Neuronal stem cell (in vitro differentiated cells): ENCODE measurements at regions not wholly inside any gene's neighbourhood (a gene's known extent, or its start where the extent isn't known, plus 50 kb on each side); places are given as distances from the start of the nearest gene placed in this dataset.

ENCODE experiments used
- DNase-seq: peaks from one replicate; pipeline ENCODE4 v3.0.0-alpha.2; 2013; ENCODE audit warnings: low spot score
- H2AFZ ChIP-seq: one replicate; pipeline ENCODE4 v1.6.1; 2013; ENCODE audit warnings: mild to moderate bottlenecking, low read length, inconsistent platforms
- H2AK5ac ChIP-seq: 2 replicates; pipeline ENCODE4 v1.6.1; 2013; ENCODE audit warnings: low read depth, mild to moderate bottlenecking, inconsistent platforms, low read length, moderate library complexity, mixed read lengths
- H2BK120ac ChIP-seq: 2 replicates; pipeline ENCODE4 v1.6.1; 2013; ENCODE audit warnings: low read depth, mild to moderate bottlenecking, inconsistent platforms, low read length, moderate library complexity, mixed read lengths
- H2BK12ac ChIP-seq: one replicate; pipeline ENCODE4 v1.6.1; 2013; ENCODE audit warnings: low read length, inconsistent platforms
- H2BK15ac ChIP-seq: 2 replicates; pipeline ENCODE4 v1.6.1; 2013; ENCODE audit warnings: mild to moderate bottlenecking, low read length, inconsistent platforms, mixed read lengths
- H2BK5ac ChIP-seq: one replicate; pipeline ENCODE4 v1.6.1; 2013; ENCODE audit warnings: inconsistent platforms, mild to moderate bottlenecking, low read length, moderate library complexity
- H3K14ac ChIP-seq: one replicate; pipeline ENCODE4 v1.6.1; 2013; ENCODE audit warnings: low read length, inconsistent platforms
- H3K18ac ChIP-seq: 2 replicates; pipeline ENCODE4 v1.6.1; 2013; ENCODE audit warnings: low read length, inconsistent platforms
- H3K23ac ChIP-seq: 2 replicates; pipeline ENCODE4 v1.6.1; 2013; ENCODE audit warnings: low read depth, mild to moderate bottlenecking, mixed read lengths, low read length, inconsistent platforms; ENCODE audit not compliant: poor library complexity
- H3K27ac ChIP-seq: replicated peaks from 3 replicates; pipeline ENCODE4 v1.5.1; 2013; ENCODE audit warnings: low read length, inconsistent platforms
- H3K27me3 ChIP-seq, 3 experiments: 2 replicates each; pipeline ENCODE4 v1.6.1; 2013; ENCODE audit warnings: low read length in 3 of 3, mild to moderate bottlenecking in 2 of 3, inconsistent platforms in 1 of 3, low read depth in 1 of 3, mixed read lengths in 1 of 3, moderate library complexity in 1 of 3; ENCODE audit not compliant: control insufficient read depth in 3 of 3, insufficient read depth in 3 of 3
- H3K36me3 ChIP-seq, 2 donors: replicated peaks in 1 of 2; 2 replicates each; pipeline ENCODE4 v1.6.1; 2013; ENCODE audit warnings: low read length in 2 of 2; ENCODE audit not compliant: control insufficient read depth in 2 of 2, insufficient read depth in 2 of 2
- H3K4ac ChIP-seq: 2 replicates; pipeline ENCODE4 v1.6.1; 2013; ENCODE audit warnings: inconsistent platforms, mild to moderate bottlenecking, low read length, moderate library complexity
- H3K4me1 ChIP-seq, 2 donors: 1 replicate in 1 of 2; 2 replicates in 1 of 2; pipeline ENCODE4 v1.6.1; 2013; ENCODE audit warnings: low read length in 2 of 2, low read depth in 1 of 2; ENCODE audit not compliant: control insufficient read depth in 2 of 2, insufficient read depth in 1 of 2
- H3K4me2 ChIP-seq: one replicate; pipeline ENCODE4 v1.6.1; 2013; ENCODE audit warnings: mild to moderate bottlenecking, low read length, inconsistent platforms; ENCODE audit not compliant: insufficient read depth, poor library complexity, severe bottlenecking
- H3K4me3 ChIP-seq, 2 donors: 2 replicates each; pipeline ENCODE4 v1.5.1; 2013; ENCODE audit warnings: low read length in 2 of 2, mild to moderate bottlenecking in 2 of 2, inconsistent platforms in 1 of 2, moderate library complexity in 1 of 2
- H3K79me1 ChIP-seq: one replicate; pipeline ENCODE4 v1.6.1; 2013; ENCODE audit warnings: low read depth, mild to moderate bottlenecking, inconsistent platforms, low read length, moderate library complexity
- H3K9ac ChIP-seq: one replicate; pipeline ENCODE4 v1.6.1; 2013; ENCODE audit warnings: mild to moderate bottlenecking, low read depth, low read length, inconsistent platforms; ENCODE audit not compliant: poor library complexity
- H3K9me3 ChIP-seq, 2 donors: replicated peaks in 1 of 2; 2 replicates each; pipeline versions ENCODE3 to v1.6.1; 2013; ENCODE audit warnings: low read length in 2 of 2, mild to moderate bottlenecking in 2 of 2, inconsistent platforms in 1 of 2, low read depth in 1 of 2, mixed read lengths in 1 of 2, moderate library complexity in 1 of 2; ENCODE audit not compliant: control insufficient read depth in 2 of 2, insufficient read depth in 1 of 2
- H4K8ac ChIP-seq: one replicate; pipeline ENCODE4 v1.6.1; 2013; ENCODE audit warnings: low read depth, mild to moderate bottlenecking, inconsistent platforms, low read length, moderate library complexity
- H4K91ac ChIP-seq: one replicate; pipeline ENCODE4 v1.6.1; 2013; ENCODE audit warnings: low read length, low read depth, mild to moderate bottlenecking, inconsistent platforms; ENCODE audit not compliant: poor library complexity
- WGBS, 2 donors: extraction: QIAGEN DNeasy Blood & Tissue Kit; methylation state at CpG; one replicate each; pipeline ENCODE4 v1.1.7; 2013; ENCODE audit warnings: missing lambda C conversion rate in 2 of 2, mixed read lengths in 1 of 2; ENCODE audit not compliant: insufficient read length in 2 of 2, insufficient replicate concordance in 1 of 2; ENCODE audit errors: extremely low coverage in 2 of 2; 5-methylcytosine and 5-hydroxymethylcytosine counted together

DNA sequence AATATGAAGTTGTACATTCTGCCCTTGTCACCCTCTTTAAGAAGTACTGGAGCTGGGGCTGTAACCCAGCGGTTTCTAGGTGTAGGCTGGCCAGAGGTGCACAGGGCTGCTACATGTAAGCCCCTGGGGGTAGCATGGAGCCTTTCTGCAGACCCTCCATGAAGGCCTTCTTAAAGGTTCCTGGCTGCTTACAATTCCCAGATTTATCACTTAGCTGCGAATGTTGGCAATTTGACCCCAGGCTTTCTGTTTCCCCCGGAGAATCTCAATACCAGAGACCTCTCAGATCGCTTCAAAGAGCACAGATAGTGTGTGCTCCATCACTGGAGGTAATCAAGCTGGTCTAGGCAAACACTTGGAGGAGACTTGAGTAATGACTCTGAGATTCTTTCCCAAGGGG, 309.4 kb downstream of the CBLN1 start:
- no peak overlapping the region for H2BK120ac ChIP-seq
- no peak overlapping the region for H4K8ac ChIP-seq
- no peaks in the 10 kb centered on the region for H3K79me1 ChIP-seq
- no peak overlapping the region for H3K4me2 ChIP-seq
- no peaks in the 10 kb centered on the region for H3K36me3 ChIP-seq
- H4K91ac ChIP-seq, result no peak overlapping the region
- H3K9ac ChIP-seq, result no peak overlapping the region
- no peak overlapping the region for H3K27ac ChIP-seq
- H2BK12ac ChIP-seq, result no peak overlapping the region
- no peak overlapping the region for H2BK15ac ChIP-seq
- H3K4ac ChIP-seq, result no peak overlapping the region
- no peak overlapping the region for H2AFZ ChIP-seq
- no CpG with 5 or more reads among the region's 4 CpGs for WGBS, 2 donors
- no peaks in the 10 kb centered on the region for H3K27me3 ChIP-seq
- H3K4me3 ChIP-seq, result no peak overlapping the region
- H2BK5ac ChIP-seq, result no peak overlapping the region
- no peak overlapping the region for H2AK5ac ChIP-seq
- H3K4me1 ChIP-seq, result peaks cover 0 to 3% of the 10 kb centered on the region in 2 donors
- H3K9me3 ChIP-seq, result no peaks in the 10 kb centered on the region
- DNase-seq, result no peak
- no peak overlapping the region for H3K23ac ChIP-seq
- H3K18ac ChIP-seq, result no peak overlapping the region
- no peak overlapping the region for H3K14ac ChIP-seq

DNA sequence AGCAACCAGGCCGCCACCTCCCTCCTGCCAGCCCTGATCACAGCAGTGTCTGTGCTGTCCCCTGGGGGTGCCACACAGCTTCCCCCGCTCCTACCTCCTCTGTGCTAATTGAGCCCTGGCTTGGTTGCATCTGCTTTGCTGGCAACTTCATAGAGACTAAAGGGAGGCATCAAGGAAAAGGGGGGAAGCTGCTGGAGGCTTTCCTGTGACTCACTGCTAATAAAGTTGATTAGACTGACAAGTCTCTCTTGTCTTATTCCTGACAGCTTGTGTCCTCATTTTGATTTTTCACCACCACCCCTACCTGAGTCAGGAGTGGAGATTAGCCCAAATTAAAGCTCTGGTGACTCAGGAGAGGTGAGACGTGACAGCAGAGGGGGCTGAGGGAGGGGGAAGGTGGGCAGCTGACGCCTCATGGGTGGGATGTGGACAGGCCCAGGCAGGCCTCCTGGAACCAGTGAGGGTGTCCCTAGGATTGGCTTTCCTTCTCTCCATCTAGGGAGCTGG, 310.0 kb downstream of the CBLN1 start:
- Histone ChIP-seq H3K4ac (no peak overlapping the region), H3K14ac (no peak overlapping the region), H3K4me2 (no peak overlapping the region), H3K4me3 (no peak overlapping the region), H2BK5ac (no peak overlapping the region), H2BK12ac (no peak overlapping the region), H4K8ac (no peak overlapping the region), H2AFZ (no peak overlapping the region), H2BK120ac (no peak overlapping the region), H3K4me1 (peaks cover 0 to 3% of the 10 kb centered on the region in 2 donors), H4K91ac (no peak overlapping the region), H3K36me3 (no peaks in the 10 kb centered on the region), H3K27ac (no peak overlapping the region), H3K27me3 (no peaks in the 10 kb centered on the region), H2BK15ac (no peak overlapping the region), H3K79me1 (no peaks in the 10 kb centered on the region), H3K9me3 (no peaks in the 10 kb centered on the region), H3K23ac (peak overlapping the region; percentile 31), H2AK5ac (no peak overlapping the region), H3K9ac (no peak overlapping the region), H3K18ac (peak overlapping the region; percentile 81)
- no CpG with 5 or more reads among the region's 4 CpGs for WGBS, 2 donors
- no peak for DNase-seq

DNA sequence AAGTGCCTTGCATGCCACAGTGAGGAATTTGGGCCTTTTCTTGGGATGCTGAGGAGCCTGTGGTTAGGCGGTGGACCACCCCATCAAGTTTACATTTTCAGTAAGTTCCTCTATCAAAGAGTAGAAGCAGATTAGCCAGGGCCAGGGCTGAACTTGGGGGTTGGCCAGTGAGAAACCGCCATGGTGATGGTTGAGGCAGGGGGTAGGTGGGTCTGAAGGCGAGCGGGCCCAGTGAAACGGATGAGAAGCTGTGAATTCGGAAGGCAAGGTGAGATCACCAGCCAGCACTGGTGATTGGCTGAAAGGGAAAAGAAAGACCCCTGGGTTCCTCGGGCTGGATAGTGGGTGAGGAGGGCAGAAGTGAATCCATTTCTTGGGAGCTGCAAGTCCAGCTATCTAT, 311.4 kb downstream of the CBLN1 start:
- H3K9me3 ChIP-seq, result no peaks in the 10 kb centered on the region
- H3K4me1 ChIP-seq, result peaks cover 0 to 3% of the 10 kb centered on the region in 2 donors
- no CpG with 5 or more reads among the region's 7 CpGs for WGBS, 2 donors
- peak overlapping the region; percentile 60 for H2AK5ac ChIP-seq
- no peak overlapping the region for H2AFZ ChIP-seq
- no peak overlapping the region for H3K23ac ChIP-seq
- no peak overlapping the region for H3K9ac ChIP-seq
- H3K4ac ChIP-seq, result no peak overlapping the region
- H3K14ac ChIP-seq, result no peak overlapping the region
- no peak overlapping the region for H3K4me3 ChIP-seq
- no peak overlapping the region for H3K27ac ChIP-seq
- no peaks in the 10 kb centered on the region for H3K27me3 ChIP-seq
- no peak overlapping the region for H2BK5ac ChIP-seq
- no peaks in the 10 kb centered on the region for H3K36me3 ChIP-seq
- H4K8ac ChIP-seq, result no peak overlapping the region
- no peak overlapping the region for H3K4me2 ChIP-seq
- no peak overlapping the region for H2BK15ac ChIP-seq
- no peak for DNase-seq
- no peak overlapping the region for H4K91ac ChIP-seq
- no peak overlapping the region for H2BK120ac ChIP-seq
- no peak overlapping the region for H2BK12ac ChIP-seq
- no peak overlapping the region for H3K18ac ChIP-seq
- H3K79me1 ChIP-seq, result no peaks in the 10 kb centered on the region

DNA sequence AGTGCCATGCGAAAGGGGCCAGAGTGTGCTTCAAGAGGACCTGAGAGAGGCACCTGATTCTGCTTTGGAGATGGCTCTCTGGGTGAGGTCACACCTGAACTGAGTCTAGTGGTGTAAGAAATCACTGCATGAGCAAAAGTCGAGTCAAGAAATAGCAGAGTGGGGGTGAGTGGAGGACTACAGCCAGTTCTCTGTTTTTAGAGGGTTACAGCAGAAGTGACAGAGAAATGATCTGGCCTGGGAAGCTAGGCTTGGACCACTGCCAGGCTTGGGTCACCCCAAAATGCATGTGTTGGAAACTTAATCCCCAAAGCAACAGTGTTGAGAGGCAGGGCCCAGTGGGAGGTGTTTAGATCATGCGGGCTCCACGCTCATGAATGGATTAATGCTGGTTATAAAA, 312.0 kb downstream of the CBLN1 start:
- WGBS, 2 donors, result no CpG with 5 or more reads among the region's 4 CpGs
- no peaks in the 10 kb centered on the region for H3K9me3 ChIP-seq
- no peak overlapping the region for H4K91ac ChIP-seq
- H3K79me1 ChIP-seq, result no peaks in the 10 kb centered on the region
- no peak overlapping the region for H2BK15ac ChIP-seq
- no peak overlapping the region for H3K23ac ChIP-seq
- no peak overlapping the region for H2AK5ac ChIP-seq
- no peaks in the 10 kb centered on the region for H3K27me3 ChIP-seq
- H3K4me1 ChIP-seq, result peaks cover 0 to 3% of the 10 kb centered on the region in 2 donors
- H2BK12ac ChIP-seq, result no peak overlapping the region
- no peak overlapping the region for H2AFZ ChIP-seq
- no peak for DNase-seq
- H3K4me2 ChIP-seq, result no peak overlapping the region
- H3K4ac ChIP-seq, result no peak overlapping the region
- no peak overlapping the region for H3K9ac ChIP-seq
- H3K27ac ChIP-seq, result no peak overlapping the region
- no peak overlapping the region for H3K14ac ChIP-seq
- no peak overlapping the region for H2BK120ac ChIP-seq
- H3K4me3 ChIP-seq, result no peak overlapping the region
- H2BK5ac ChIP-seq, result no peak overlapping the region
- H3K18ac ChIP-seq, result no peak overlapping the region
- no peaks in the 10 kb centered on the region for H3K36me3 ChIP-seq
- H4K8ac ChIP-seq, result no peak overlapping the region
